Endodermal cell (in vitro differentiated cells): ENCODE measurements at regions not wholly inside any gene's neighbourhood (a gene's known extent, or its start where the extent isn't known, plus 50 kb on each side); places are given as distances from the start of the nearest gene placed in this dataset.

Experiments used
- DNase-seq: peaks from one replicate; pipeline ENCODE4 v3.0.0-alpha.2; 2017
- H3K27ac ChIP-seq: 2 replicates; pipeline ENCODE4 v1.5.1; 2013; ENCODE audit warnings: mild to moderate bottlenecking, low read depth, low read length, moderate library complexity
- H3K27me3 ChIP-seq: 2 replicates; pipeline ENCODE4 v1.6.1; 2013; ENCODE audit warnings: mild to moderate bottlenecking, low read length, moderate library complexity; ENCODE audit not compliant: insufficient read depth, control insufficient read depth, poor library complexity, severe bottlenecking
- H3K36me3 ChIP-seq: 2 replicates; pipeline ENCODE4 v1.7.0; 2013; ENCODE audit warnings: mild to moderate bottlenecking, low read length, moderate library complexity; ENCODE audit not compliant: control insufficient read depth, insufficient read depth
- H3K4me1 ChIP-seq: one replicate; pipeline ENCODE4 v1.7.0; 2013; ENCODE audit warnings: low read length; ENCODE audit not compliant: control insufficient read depth, insufficient read depth
- H3K4me3 ChIP-seq: 2 replicates; pipeline ENCODE4 v1.5.1; 2013; ENCODE audit warnings: mild to moderate bottlenecking, low read length, moderate library complexity
- H3K9ac ChIP-seq: 2 replicates; pipeline ENCODE4 v1.6.1; 2013; ENCODE audit warnings: mild to moderate bottlenecking, low read length, moderate library complexity; ENCODE audit not compliant: poor library complexity, severe bottlenecking; ENCODE audit errors: extremely low read depth
- H3K9me3 ChIP-seq: 2 replicates; pipeline ENCODE4 v1.6.1; 2013; ENCODE audit warnings: mild to moderate bottlenecking, low read length, moderate library complexity; ENCODE audit not compliant: control insufficient read depth
- H3K27ac Mint-ChIP-seq: 2 replicates; pipeline ENCODE4 v1.8.0; 2020; ENCODE audit warnings: mixed read lengths
- H3K27me3 Mint-ChIP-seq: 2 replicates; pipeline ENCODE4 v1.8.0; 2021; ENCODE audit warnings: mild to moderate bottlenecking, mixed read lengths; ENCODE audit not compliant: insufficient read depth
- H3K36me3 Mint-ChIP-seq: 2 replicates; pipeline ENCODE4 v1.8.0; 2020; ENCODE audit warnings: low read depth, mixed read lengths
- H3K4me1 Mint-ChIP-seq: 2 replicates; pipeline ENCODE4 v1.8.0; 2020; ENCODE audit warnings: mixed read lengths
- H3K4me3 Mint-ChIP-seq: 2 replicates; pipeline ENCODE4 v1.8.0; 2020; ENCODE audit warnings: mild to moderate bottlenecking, moderate library complexity, mixed read lengths
- H3K9me3 Mint-ChIP-seq: 2 replicates; pipeline ENCODE4 v1.8.0; 2020; ENCODE audit warnings: mild to moderate bottlenecking, mixed read lengths
- WGBS, 2 experiments: methylation state at CpG; one replicate each; pipeline versions ENCODE4 v1.1.5 to v1.1.7; 2013; ENCODE audit warnings: missing lambda C conversion rate in 2 of 2, mixed read lengths in 1 of 2; ENCODE audit not compliant: insufficient coverage in 1 of 2, insufficient read length in 1 of 2; 5-methylcytosine and 5-hydroxymethylcytosine counted together
- TF ChIP-seq, protein P1 (sequence below): fragments of 200-600 bp; sonication (generic); conservative IDR thresholded peaks from 2 replicates; pipeline ENCODE4 v1.5.0; 2021; ENCODE audit warnings: antibody characterized with exemption, mild to moderate bottlenecking

DNA sequence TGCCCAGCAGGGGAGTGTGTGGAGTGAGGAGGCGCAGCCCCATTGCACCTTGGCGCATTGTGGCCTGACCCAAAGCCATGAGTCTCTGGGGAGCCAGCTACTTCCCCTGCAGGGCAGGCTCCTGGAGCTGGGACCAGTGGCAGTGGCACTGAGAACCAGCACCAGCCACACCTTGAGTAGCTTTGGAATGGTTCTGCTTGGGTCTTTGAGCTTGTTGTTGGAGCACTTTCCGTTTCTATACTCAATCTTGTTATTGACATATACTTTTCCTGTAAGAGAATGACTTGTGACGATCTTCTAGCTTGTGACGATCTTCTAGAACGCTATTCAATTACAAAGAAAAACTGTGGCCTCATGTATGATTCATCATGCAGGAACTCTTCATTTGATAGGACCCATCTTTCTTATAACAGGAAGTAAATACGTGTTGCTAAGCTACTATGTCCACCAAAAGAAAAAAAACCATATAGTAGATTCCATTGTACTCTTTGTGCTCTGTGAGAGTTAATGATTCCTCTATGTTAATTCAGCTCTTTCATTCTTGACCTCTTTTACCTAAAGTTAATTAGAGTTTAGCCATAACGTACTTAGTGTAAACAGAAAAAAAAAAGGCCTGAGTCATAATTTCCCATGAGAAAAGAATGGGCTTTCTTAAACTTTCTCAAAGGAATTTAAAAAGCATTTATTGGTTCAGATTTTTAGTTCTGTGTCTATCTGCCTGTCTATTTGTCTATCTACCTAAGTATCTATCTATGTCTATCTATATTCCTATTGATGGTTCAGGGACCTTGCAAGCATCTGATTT is 113.1 kb downstream of the GATA6 start:
- H3K27me3 Mint-ChIP-seq, result peaks cover 48% of the 10 kb centered on the region
- Histone ChIP-seq H3K9ac (no peak overlapping the region), H3K36me3 (no peaks in the 10 kb centered on the region), H3K27ac (no peak overlapping the region), H3K9me3 (no peaks in the 10 kb centered on the region), H3K4me3 (no peak overlapping the region), H3K27me3 (peaks cover 29% of the 10 kb centered on the region), H3K4me1 (no peaks in the 10 kb centered on the region)
- no peak overlapping the region for H3K4me3 Mint-ChIP-seq
- no peaks in the 10 kb centered on the region for H3K9me3 Mint-ChIP-seq
- no peak overlapping the region for H3K27ac Mint-ChIP-seq
- TF ChIP-seq, protein P1, sequence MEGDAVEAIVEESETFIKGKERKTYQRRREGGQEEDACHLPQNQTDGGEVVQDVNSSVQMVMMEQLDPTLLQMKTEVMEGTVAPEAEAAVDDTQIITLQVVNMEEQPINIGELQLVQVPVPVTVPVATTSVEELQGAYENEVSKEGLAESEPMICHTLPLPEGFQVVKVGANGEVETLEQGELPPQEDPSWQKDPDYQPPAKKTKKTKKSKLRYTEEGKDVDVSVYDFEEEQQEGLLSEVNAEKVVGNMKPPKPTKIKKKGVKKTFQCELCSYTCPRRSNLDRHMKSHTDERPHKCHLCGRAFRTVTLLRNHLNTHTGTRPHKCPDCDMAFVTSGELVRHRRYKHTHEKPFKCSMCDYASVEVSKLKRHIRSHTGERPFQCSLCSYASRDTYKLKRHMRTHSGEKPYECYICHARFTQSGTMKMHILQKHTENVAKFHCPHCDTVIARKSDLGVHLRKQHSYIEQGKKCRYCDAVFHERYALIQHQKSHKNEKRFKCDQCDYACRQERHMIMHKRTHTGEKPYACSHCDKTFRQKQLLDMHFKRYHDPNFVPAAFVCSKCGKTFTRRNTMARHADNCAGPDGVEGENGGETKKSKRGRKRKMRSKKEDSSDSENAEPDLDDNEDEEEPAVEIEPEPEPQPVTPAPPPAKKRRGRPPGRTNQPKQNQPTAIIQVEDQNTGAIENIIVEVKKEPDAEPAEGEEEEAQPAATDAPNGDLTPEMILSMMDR, result no peak
- no peaks in the 10 kb centered on the region for H3K4me1 Mint-ChIP-seq
- no peaks in the 10 kb centered on the region for H3K36me3 Mint-ChIP-seq
- WGBS, 2 experiments, result 94 to 95% methylated on average over 5 to 8 of the region's 8 CpGs
- peak; percentile 57 for DNase-seq

DNA sequence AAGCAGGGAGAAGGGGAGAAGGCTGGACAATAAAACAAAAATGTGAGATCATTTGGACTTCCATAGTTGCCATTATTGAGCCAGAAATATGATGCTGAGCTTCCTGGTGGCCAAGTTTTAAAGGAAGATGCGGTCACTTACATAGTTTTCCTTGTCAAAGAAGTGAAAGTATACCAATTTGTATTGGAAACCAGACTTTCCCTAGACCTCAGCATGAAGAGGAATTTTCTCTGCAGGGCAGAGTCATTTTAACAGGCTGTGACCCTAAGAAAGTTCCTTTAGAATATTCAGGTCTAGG is 111.0 kb downstream of the GATA6 start:
- Histone ChIP-seq H3K27me3 (peaks cover 14% of the 10 kb centered on the region), H3K4me1 (no peaks in the 10 kb centered on the region), H3K9ac (no peak overlapping the region), H3K4me3 (no peak overlapping the region), H3K27ac (no peak overlapping the region), H3K36me3 (no peaks in the 10 kb centered on the region), H3K9me3 (no peaks in the 10 kb centered on the region)
- 92 to 100% methylated on average over 1 of the region's 1 CpG for WGBS, 2 experiments
- Mint-ChIP-seq H3K27ac (no peak overlapping the region), H3K4me3 (no peak overlapping the region), H3K4me1 (no peaks in the 10 kb centered on the region), H3K36me3 (no peaks in the 10 kb centered on the region), H3K27me3 (peaks cover 39% of the 10 kb centered on the region), H3K9me3 (no peaks in the 10 kb centered on the region)
- TF ChIP-seq, protein P1, result no peak
- no peak for DNase-seq

DNA sequence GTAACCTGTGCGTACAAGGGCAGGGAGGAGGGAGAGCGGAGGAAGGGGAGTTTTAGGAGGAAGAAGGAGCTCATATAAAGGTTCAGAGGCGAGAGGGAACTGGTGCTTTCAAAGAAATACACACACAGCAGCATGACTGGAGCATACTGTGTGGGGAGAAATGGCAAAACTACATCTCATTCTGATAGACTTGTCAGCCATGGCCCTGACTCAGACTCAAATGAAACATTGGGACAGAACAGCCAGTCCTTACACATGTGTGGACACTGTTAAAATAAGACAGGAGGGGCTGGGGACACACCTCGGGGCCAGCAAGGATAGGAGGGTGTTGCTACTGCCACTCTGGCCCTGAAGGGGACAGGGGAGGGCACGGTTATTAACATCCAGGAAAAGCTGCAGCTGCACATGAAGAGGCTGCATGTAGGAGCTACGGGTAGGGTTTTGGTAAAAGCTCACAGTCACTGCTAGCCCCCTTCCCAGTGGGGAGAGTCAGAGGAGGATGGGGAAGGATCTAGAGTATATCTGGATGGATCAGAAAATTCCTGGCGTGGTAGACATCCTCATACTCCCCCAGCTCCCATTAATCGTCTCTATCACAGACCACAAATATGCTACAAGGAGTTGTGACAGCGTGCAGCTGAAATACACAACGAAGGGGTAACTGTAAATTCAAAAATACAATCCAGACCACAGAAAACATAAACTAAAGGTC is 110.5 kb downstream of the GATA6 start:
- no peak for DNase-seq
- Histone ChIP-seq H3K27ac (no peak overlapping the region), H3K36me3 (no peaks in the 10 kb centered on the region), H3K9ac (no peak overlapping the region), H3K9me3 (no peaks in the 10 kb centered on the region), H3K4me3 (no peak overlapping the region), H3K27me3 (peaks cover 15% of the 10 kb centered on the region), H3K4me1 (no peaks in the 10 kb centered on the region)
- Mint-ChIP-seq H3K27ac (no peak overlapping the region), H3K27me3 (peaks cover 39% of the 10 kb centered on the region), H3K9me3 (no peaks in the 10 kb centered on the region), H3K4me3 (no peak overlapping the region), H3K4me1 (no peaks in the 10 kb centered on the region), H3K36me3 (no peaks in the 10 kb centered on the region)
- 76 to 77% methylated on average over 5 to 10 of the region's 10 CpGs for WGBS, 2 experiments
- TF ChIP-seq, protein P1, result no peak
